AG09319 (cell line): ENCODE measurements at regions not wholly inside any gene's neighbourhood (a gene's known extent, or its start where the extent isn't known, plus 50 kb on each side); places are given as distances from the start of the nearest gene placed in this dataset.

Experiments used
- DNase-seq: peaks from one replicate; pipeline ENCODE4 v3.0.0-alpha.2; 2010; ENCODE audit warnings: low read depth; ENCODE audit errors: extremely low read depth
- CTCF ChIP-seq: IDR thresholded peaks from 2 replicates; pipeline ENCODE4 v1.5.1; 2011; ENCODE audit warnings: low read depth, mild to moderate bottlenecking, inconsistent platforms, low read length, moderate library complexity

- DNase-seq, result no peak
- TF ChIP-seq CTCF, result no peak
These were observed 169.3 kb upstream of the NFE2L3 start for GRCh38 chr7:25982684-25983083.

GRCh38 chr7:25985196-25985595 is 166.8 kb upstream of the NFE2L3 start:
- DNase-seq, result no peak
- TF ChIP-seq CTCF, result no peak

GRCh38 chr7:25988640-25989039 is 163.4 kb upstream of the NFE2L3 start:
- no peak for TF ChIP-seq CTCF

GRCh38 chr7:25989140-25989705 is 162.8 kb upstream of the NFE2L3 start:
- DNase-seq, result no peak
- no peak for TF ChIP-seq CTCF

More at GRCh38 chr7:25988640-25989039, 163.4 kb upstream of the NFE2L3 start:
- DNase-seq, result no peak

- no peak for DNase-seq
- TF ChIP-seq CTCF, result no peak
These were observed 157.5 kb upstream of the NFE2L3 start for GRCh38 chr7:25994433-25994994.

GRCh38 chr7:25995216-25995615 is 156.8 kb upstream of the NFE2L3 start:
- no peak for DNase-seq
- TF ChIP-seq CTCF, result no peak

- no peak for TF ChIP-seq CTCF
- no peak for DNase-seq
These were observed 156.0 kb upstream of the NFE2L3 start for GRCh38 chr7:25996006-25996408.
